Omental fat pad (tissue), 3 donors: ENCODE measurements at regions not wholly inside any gene's neighbourhood (a gene's known extent, or its start where the extent isn't known, plus 50 kb on each side); places are given as distances from the start of the nearest gene placed in this dataset.

Experiments used
- ATAC-seq: fragments of 150-250 bp; one replicate; pipeline ENCODE4 v1.9.1; 2016; ENCODE audit warnings: mild to moderate bottlenecking, moderate library complexity; ENCODE audit not compliant: low FRiP score
- DNase-seq: peaks from one replicate; pipeline ENCODE4 v3.0.0-alpha.2; 2019; ENCODE audit warnings: low spot score
- CTCF ChIP-seq, 3 donors: fragments of 450-650 bp; IDR thresholded peaks; one replicate each; pipeline ENCODE4 v1.5.1; 2016 to 2017; ENCODE audit warnings: antibody characterized with exemption in 3 of 3, mild to moderate bottlenecking in 3 of 3, moderate library complexity in 2 of 3

- ATAC-seq, result no peak
- DNase-seq, result no peak
- TF ChIP-seq CTCF (IDR thresholded peaks at IDR 0.05), result no peak
Observed at GRCh38 chr11:80846442-80846841, 1405.6 kb upstream of the TENM4 start.

GRCh38 chr11:80844110-80844819 is 1403.4 kb upstream of the TENM4 start:
- no peak for ATAC-seq
- no peak for DNase-seq
- TF ChIP-seq CTCF (IDR thresholded peaks at IDR 0.05), result no peak

- no peak for ATAC-seq
- DNase-seq, result no peak
- TF ChIP-seq CTCF (IDR thresholded peaks at IDR 0.05), result no peak
Observed at GRCh38 chr11:80843266-80843974, 1402.6 kb upstream of the TENM4 start.

- ATAC-seq (no peak), DNase-seq (no peak)
- TF ChIP-seq CTCF (IDR thresholded peaks at IDR 0.05), result no peak
Observed at GRCh38 chr11:80842246-80842645, 1401.4 kb upstream of the TENM4 start.

GRCh38 chr11:80841675-80842074 is 1400.8 kb upstream of the TENM4 start:
- TF ChIP-seq CTCF (IDR thresholded peaks at IDR 0.05), result no peak
- ATAC-seq (peak; percentile 37), DNase-seq (no peak)

- DNase-seq (no peak), ATAC-seq (no peak)
- TF ChIP-seq CTCF (IDR thresholded peaks at IDR 0.05), result no peak
Observed at GRCh38 chr11:80838153-80838552, 1397.3 kb upstream of the TENM4 start.

- DNase-seq (no peak), ATAC-seq (no peak)
- TF ChIP-seq CTCF (IDR thresholded peaks at IDR 0.05), result no peak
Observed at GRCh38 chr11:80837051-80837450, 1396.2 kb upstream of the TENM4 start.
